Spleen (tissue), 7 donors: ENCODE measurements at regions not wholly inside any gene's neighbourhood (a gene's known extent, or its start where the extent isn't known, plus 50 kb on each side); places are given as distances from the start of the nearest gene placed in this dataset.

Experiments used
- CTCF ChIP-seq, 11 experiments: fragments of 200-600 bp in 7 of 11; fragments of 450-650 bp in 4 of 11; sonication (generic) in 4 of 11; IDR thresholded peaks in 8 of 11; conservative IDR thresholded peaks in 3 of 11; 1 replicate in 7 of 11; 2 replicates in 4 of 11; pipeline versions ENCODE4 v1.4.0 to v1.8.0; 2016 to 2021; ENCODE audit warnings: antibody characterized with exemption in 11 of 11, inconsistent platforms in 4 of 11, mild to moderate bottlenecking in 1 of 11
- POLR2A ChIP-seq, 3 donors: fragments of 450-650 bp; IDR thresholded peaks; one replicate each; pipeline ENCODE4 v1.5.1; 2017; ENCODE audit warnings: antibody characterized with exemption in 3 of 3, mild to moderate bottlenecking in 1 of 3
- donor health status: DM: no; HTN: no; CAD: no; lungs with moderate emphysema.
- donor health status: DM: no; HTN: no; CAD: no.
- donor health status: DM: no; HTN: no; CAD: no.

DNA sequence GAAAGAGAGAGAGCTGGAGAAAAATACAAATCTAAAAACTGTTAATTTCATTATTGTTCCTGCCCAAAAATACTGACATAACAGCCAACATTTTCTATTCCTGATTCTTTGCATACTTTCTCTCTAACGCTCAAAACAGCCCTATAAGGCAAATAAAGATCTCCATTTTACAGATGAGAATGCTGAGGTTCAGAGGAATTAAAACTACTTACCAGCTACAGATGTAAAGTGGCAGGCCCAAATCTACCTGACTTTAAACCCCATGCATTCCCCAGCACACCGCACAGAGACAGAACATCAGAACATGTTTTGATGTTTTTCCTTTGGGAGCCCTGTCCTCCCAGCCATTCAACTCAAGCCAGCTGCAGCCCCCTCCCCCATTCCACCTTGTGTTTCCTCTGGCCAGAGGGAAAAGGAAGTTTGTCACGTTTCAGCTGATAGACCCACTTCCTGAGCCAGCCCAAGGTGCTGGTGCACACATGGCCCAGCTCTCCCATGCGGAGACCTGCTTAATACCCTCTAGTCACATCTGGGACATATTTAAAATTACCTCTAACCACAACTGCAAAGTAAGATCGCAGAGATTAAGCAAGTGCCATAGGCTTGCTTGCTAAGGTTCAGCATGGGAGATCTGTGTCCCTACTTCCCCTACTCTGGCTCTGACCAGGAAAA is 133.1 kb upstream of the NFIA start:
- TF ChIP-seq CTCF (IDR thresholded peaks at IDR 0.05 in 8 of 11, conservative IDR thresholded peaks at IDR 0.05 in 3 of 11) (no peak), POLR2A (IDR thresholded peaks at IDR 0.05) (no peak)
